ENCODE measurements at regions not wholly inside any gene's neighbourhood (a gene's known extent, or its start where the extent isn't known, plus 50 kb on each side); places are given as distances from the start of the nearest gene placed in this dataset.

GRCh38 chr4:23463071-23463470 lies 426.8 kb downstream of the PPARGC1A start:
- DNase-seq (ENCODE audit: low read depth): no peak
- no peak for TF ChIP-seq CTCF (conservative IDR thresholded peaks at IDR 0.05; ENCODE audit: low read length)
- no peak overlapping the region for H3K4me3 ChIP-seq (ENCODE audit: low read length)

- TF ChIP-seq CTCF (conservative IDR thresholded peaks at IDR 0.05; ENCODE audit: low read length): no peak
- no peak for DNase-seq (ENCODE audit: low read depth)
- no peak overlapping the region for H3K4me3 ChIP-seq (ENCODE audit: low read length)
These were observed 431.8 kb downstream of the PPARGC1A start for GRCh38 chr4:23458054-23458453.

GRCh38 chr4:23456864-23457263 lies 433.0 kb downstream of the PPARGC1A start:
- no peak for DNase-seq (ENCODE audit: low read depth)
- no peak overlapping the region for H3K4me3 ChIP-seq (ENCODE audit: low read length)
- TF ChIP-seq CTCF (conservative IDR thresholded peaks at IDR 0.05; ENCODE audit: low read length): no peak

GRCh38 chr4:23455456-23456158 lies 434.2 kb downstream of the PPARGC1A start:
- DNase-seq (ENCODE audit: low read depth): no peak
- no peak for TF ChIP-seq CTCF (conservative IDR thresholded peaks at IDR 0.05; ENCODE audit: low read length)
- H3K4me3 ChIP-seq (ENCODE audit: low read length): no peak overlapping the region

- no peak for DNase-seq (ENCODE audit: low read depth)
- TF ChIP-seq CTCF (conservative IDR thresholded peaks at IDR 0.05; ENCODE audit: low read length): no peak
- no peak overlapping the region for H3K4me3 ChIP-seq (ENCODE audit: low read length)
These were observed 448.2 kb downstream of the PPARGC1A start for GRCh38 chr4:23441530-23442069.

- DNase-seq (ENCODE audit: low read depth): no peak
- TF ChIP-seq CTCF (conservative IDR thresholded peaks at IDR 0.05; ENCODE audit: low read length): no peak
These were observed 451.1 kb downstream of the PPARGC1A start for GRCh38 chr4:23438764-23439163.

GRCh38 chr4:23429497-23429896 lies 460.4 kb downstream of the PPARGC1A start:
- TF ChIP-seq CTCF (conservative IDR thresholded peaks at IDR 0.05; ENCODE audit: low read length): no peak
- no peak overlapping the region for H3K4me3 ChIP-seq (ENCODE audit: low read length)
- no peak for DNase-seq (ENCODE audit: low read depth)

More at GRCh38 chr4:23438764-23439163, 451.1 kb downstream of the PPARGC1A start:
- no peak overlapping the region for H3K4me3 ChIP-seq (ENCODE audit: low read length)
